ENCODE measurements at regions not wholly inside any gene's neighbourhood (a gene's known extent, or its start where the extent isn't known, plus 50 kb on each side); places are given as distances from the start of the nearest gene placed in this dataset.
"Not testable (repeated sequence)": the region's sequence is repeated elsewhere in the genome, so short reads cannot be mapped to it uniquely, and the experiment has no call there.

- Histone ChIP-seq H3K27me3 (ENCODE audit: control insufficient read depth in 2 of 2, insufficient read depth in 2 of 2, low read length in 2 of 2) (no peaks in the 10 kb centered on the region), H3K27ac (ENCODE audit: low read depth in 2 of 2, low read length in 2 of 2) (no peak overlapping the region), H3K4me1 (ENCODE audit: control insufficient read depth in 2 of 2, insufficient read depth in 2 of 2, low read length in 2 of 2) (peaks cover 19 to 31% of the 10 kb centered on the region in 2 donors), H3K9ac (ENCODE audit: low read depth in 1 of 2, low read length in 2 of 2) (peak overlapping the region in 1 of 2 donors; percentile 4), H3K9me3 (ENCODE audit: control insufficient read depth in 2 of 2, low read length in 2 of 2) (peaks cover 3 to 7% of the 10 kb centered on the region in 2 donors), H3K36me3 (ENCODE audit: control insufficient read depth in 2 of 2, insufficient read depth in 2 of 2, low read length in 2 of 2) (no peaks in the 10 kb centered on the region), H3K4me3 (ENCODE audit: low read length in 2 of 2) (no peak overlapping the region)
These were observed 86.6 kb upstream of the HES1 start for GRCh38 chr3:194049394-194049793.

GRCh38 chr3:194050782-194051320 lies 85.1 kb upstream of the HES1 start:
- Histone ChIP-seq H3K4me1 (ENCODE audit: control insufficient read depth in 2 of 2, insufficient read depth in 2 of 2, low read length in 2 of 2) (peaks cover 19 to 31% of the 10 kb centered on the region in 2 donors), H3K4me3 (ENCODE audit: low read length in 2 of 2) (no peak overlapping the region), H3K27me3 (ENCODE audit: control insufficient read depth in 2 of 2, insufficient read depth in 2 of 2, low read length in 2 of 2) (no peaks in the 10 kb centered on the region), H3K9ac (ENCODE audit: low read depth in 1 of 2, low read length in 2 of 2) (no peak overlapping the region), H3K36me3 (ENCODE audit: control insufficient read depth in 2 of 2, insufficient read depth in 2 of 2, low read length in 2 of 2) (no peaks in the 10 kb centered on the region), H3K9me3 (ENCODE audit: control insufficient read depth in 2 of 2, low read length in 2 of 2) (peaks cover 3 to 7% of the 10 kb centered on the region in 2 donors), H3K27ac (ENCODE audit: low read depth in 2 of 2, low read length in 2 of 2) (peak overlapping the region; percentile 28 to 54)

GRCh38 chr3:194051366-194052149 lies 84.4 kb upstream of the HES1 start:
- H3K4me3 ChIP-seq (ENCODE audit: low read length in 2 of 2), result no peak overlapping the region
- H3K9me3 ChIP-seq (ENCODE audit: control insufficient read depth in 2 of 2, low read length in 2 of 2), result peaks cover 3 to 7% of the 10 kb centered on the region in 2 donors
- H3K9ac ChIP-seq (ENCODE audit: low read depth in 1 of 2, low read length in 2 of 2), result no peak overlapping the region
- H3K36me3 ChIP-seq (ENCODE audit: control insufficient read depth in 2 of 2, insufficient read depth in 2 of 2, low read length in 2 of 2), result no peaks in the 10 kb centered on the region
- H3K27ac ChIP-seq (ENCODE audit: low read depth in 2 of 2, low read length in 2 of 2), result peak overlapping the region; percentile 28 to 54
- H3K4me1 ChIP-seq (ENCODE audit: control insufficient read depth in 2 of 2, insufficient read depth in 2 of 2, low read length in 2 of 2), result peaks cover 19 to 28% of the 10 kb centered on the region in 2 donors
- H3K27me3 ChIP-seq (ENCODE audit: control insufficient read depth in 2 of 2, insufficient read depth in 2 of 2, low read length in 2 of 2), result no peaks in the 10 kb centered on the region

GRCh38 chr3:194053136-194053535 lies 82.8 kb upstream of the HES1 start:
- Histone ChIP-seq H3K9me3 (ENCODE audit: control insufficient read depth in 2 of 2, low read length in 2 of 2) (peaks cover 3 to 7% of the 10 kb centered on the region in 2 donors), H3K27ac (ENCODE audit: low read depth in 2 of 2, low read length in 2 of 2) (no peak overlapping the region), H3K27me3 (ENCODE audit: control insufficient read depth in 2 of 2, insufficient read depth in 2 of 2, low read length in 2 of 2) (no peaks in the 10 kb centered on the region), H3K36me3 (ENCODE audit: control insufficient read depth in 2 of 2, insufficient read depth in 2 of 2, low read length in 2 of 2) (no peaks in the 10 kb centered on the region), H3K9ac (ENCODE audit: low read depth in 1 of 2, low read length in 2 of 2) (no peak overlapping the region), H3K4me3 (ENCODE audit: low read length in 2 of 2) (no peak overlapping the region), H3K4me1 (ENCODE audit: control insufficient read depth in 2 of 2, insufficient read depth in 2 of 2, low read length in 2 of 2) (peaks cover 12 to 20% of the 10 kb centered on the region in 2 donors)

- H3K4me1 ChIP-seq (ENCODE audit: control insufficient read depth in 2 of 2, insufficient read depth in 2 of 2, low read length in 2 of 2), result peaks cover 12 to 17% of the 10 kb centered on the region in 2 donors
- no peaks in the 10 kb centered on the region for H3K27me3 ChIP-seq (ENCODE audit: control insufficient read depth in 2 of 2, insufficient read depth in 2 of 2, low read length in 2 of 2)
- H3K9ac ChIP-seq (ENCODE audit: low read depth in 1 of 2, low read length in 2 of 2), result no peak overlapping the region
- H3K27ac ChIP-seq (ENCODE audit: low read depth in 2 of 2, low read length in 2 of 2), result no peak overlapping the region
- H3K4me3 ChIP-seq (ENCODE audit: low read length in 2 of 2), result no peak overlapping the region
- H3K36me3 ChIP-seq (ENCODE audit: control insufficient read depth in 2 of 2, insufficient read depth in 2 of 2, low read length in 2 of 2), result no peaks in the 10 kb centered on the region
- peaks cover 3 to 7% of the 10 kb centered on the region in 2 donors for H3K9me3 ChIP-seq (ENCODE audit: control insufficient read depth in 2 of 2, low read length in 2 of 2)
These were observed 81.9 kb upstream of the HES1 start for GRCh38 chr3:194054016-194054415.

- H3K4me3 ChIP-seq (ENCODE audit: low read length in 2 of 2), result no peak overlapping the region
- peaks cover 3 to 7% of the 10 kb centered on the region in 2 donors for H3K9me3 ChIP-seq (ENCODE audit: control insufficient read depth in 2 of 2, low read length in 2 of 2)
- H3K27ac ChIP-seq (ENCODE audit: low read depth in 2 of 2, low read length in 2 of 2), result no peak overlapping the region
- peaks cover 12 to 14% of the 10 kb centered on the region in 2 donors for H3K4me1 ChIP-seq (ENCODE audit: control insufficient read depth in 2 of 2, insufficient read depth in 2 of 2, low read length in 2 of 2)
- no peaks in the 10 kb centered on the region for H3K36me3 ChIP-seq (ENCODE audit: control insufficient read depth in 2 of 2, insufficient read depth in 2 of 2, low read length in 2 of 2)
- no peak overlapping the region for H3K9ac ChIP-seq (ENCODE audit: low read depth in 1 of 2, low read length in 2 of 2)
- no peaks in the 10 kb centered on the region for H3K27me3 ChIP-seq (ENCODE audit: control insufficient read depth in 2 of 2, insufficient read depth in 2 of 2, low read length in 2 of 2)
These were observed 81.4 kb upstream of the HES1 start for GRCh38 chr3:194054540-194054939.

- H3K4me1 ChIP-seq (ENCODE audit: control insufficient read depth in 2 of 2, insufficient read depth in 2 of 2, low read length in 2 of 2), result peaks cover 12 to 14% of the 10 kb centered on the region in 2 donors
- H3K36me3 ChIP-seq (ENCODE audit: control insufficient read depth in 2 of 2, insufficient read depth in 2 of 2, low read length in 2 of 2), result no peaks in the 10 kb centered on the region
- peaks cover 3 to 7% of the 10 kb centered on the region in 2 donors for H3K9me3 ChIP-seq (ENCODE audit: control insufficient read depth in 2 of 2, low read length in 2 of 2)
- H3K27ac ChIP-seq (ENCODE audit: low read depth in 2 of 2, low read length in 2 of 2), result no peak overlapping the region
- H3K4me3 ChIP-seq (ENCODE audit: low read length in 2 of 2), result no peak overlapping the region
- H3K27me3 ChIP-seq (ENCODE audit: control insufficient read depth in 2 of 2, insufficient read depth in 2 of 2, low read length in 2 of 2), result no peaks in the 10 kb centered on the region
- no peak overlapping the region for H3K9ac ChIP-seq (ENCODE audit: low read depth in 1 of 2, low read length in 2 of 2)
These were observed 81.0 kb upstream of the HES1 start for GRCh38 chr3:194054961-194055360.

- not testable (repeated sequence) for H3K36me3 ChIP-seq (ENCODE audit: control insufficient read depth in 2 of 2, insufficient read depth in 2 of 2, low read length in 2 of 2); H3K9ac ChIP-seq (ENCODE audit: low read depth in 1 of 2, low read length in 2 of 2); H3K9me3 ChIP-seq (ENCODE audit: control insufficient read depth in 2 of 2, low read length in 2 of 2); H3K27me3 ChIP-seq (ENCODE audit: control insufficient read depth in 2 of 2, insufficient read depth in 2 of 2, low read length in 2 of 2); H3K4me3 ChIP-seq (ENCODE audit: low read length in 2 of 2); H3K27ac ChIP-seq (ENCODE audit: low read depth in 2 of 2, low read length in 2 of 2)
- peaks cover 9 to 13% of the 10 kb centered on the region in 2 donors for H3K4me1 ChIP-seq (ENCODE audit: control insufficient read depth in 2 of 2, insufficient read depth in 2 of 2, low read length in 2 of 2)
These were observed 79.6 kb upstream of the HES1 start for GRCh38 chr3:194056323-194056722.

GRCh38 chr3:194056731-194057415 lies 79.1 kb upstream of the HES1 start:
- H3K9ac ChIP-seq (ENCODE audit: low read depth in 1 of 2, low read length in 2 of 2), result no peak overlapping the region
- H3K4me1 ChIP-seq (ENCODE audit: control insufficient read depth in 2 of 2, insufficient read depth in 2 of 2, low read length in 2 of 2), result peaks cover 4 to 7% of the 10 kb centered on the region in 2 donors
- H3K4me3 ChIP-seq (ENCODE audit: low read length in 2 of 2), result no peak overlapping the region
- H3K27ac ChIP-seq (ENCODE audit: low read depth in 2 of 2, low read length in 2 of 2), result no peak overlapping the region
- no peaks in the 10 kb centered on the region for H3K27me3 ChIP-seq (ENCODE audit: control insufficient read depth in 2 of 2, insufficient read depth in 2 of 2, low read length in 2 of 2)
- no peaks in the 10 kb centered on the region for H3K9me3 ChIP-seq (ENCODE audit: control insufficient read depth in 2 of 2, low read length in 2 of 2)
- no peaks in the 10 kb centered on the region for H3K36me3 ChIP-seq (ENCODE audit: control insufficient read depth in 2 of 2, insufficient read depth in 2 of 2, low read length in 2 of 2)

- no peaks in the 10 kb centered on the region for H3K27me3 ChIP-seq (ENCODE audit: control insufficient read depth in 2 of 2, insufficient read depth in 2 of 2, low read length in 2 of 2)
- peaks cover 0 to 4% of the 10 kb centered on the region in 2 donors for H3K4me1 ChIP-seq (ENCODE audit: control insufficient read depth in 2 of 2, insufficient read depth in 2 of 2, low read length in 2 of 2)
- H3K4me3 ChIP-seq (ENCODE audit: low read length in 2 of 2), result peak overlapping the region in 1 of 2 donors; percentile 52
- no peaks in the 10 kb centered on the region for H3K36me3 ChIP-seq (ENCODE audit: control insufficient read depth in 2 of 2, insufficient read depth in 2 of 2, low read length in 2 of 2)
- no peak overlapping the region for H3K9ac ChIP-seq (ENCODE audit: low read depth in 1 of 2, low read length in 2 of 2)
- H3K27ac ChIP-seq (ENCODE audit: low read depth in 2 of 2, low read length in 2 of 2), result peak overlapping the region in 1 of 2 donors; percentile 9
- no peaks in the 10 kb centered on the region for H3K9me3 ChIP-seq (ENCODE audit: control insufficient read depth in 2 of 2, low read length in 2 of 2)
These were observed 78.3 kb upstream of the HES1 start for GRCh38 chr3:194057570-194058188.

Measured in mucosa of rectum (tissue), 2 donors.